HepG2 (cell line): ENCODE measurements at regions not wholly inside any gene's neighbourhood (a gene's known extent, or its start where the extent isn't known, plus 50 kb on each side); places are given as distances from the start of the nearest gene placed in this dataset.

Experiments
- ATAC-seq: fragments of 200-7000 bp; cut with Tn5 transposase; 3 replicates; pipeline ENCODE4 v1.9.1; 2020; ENCODE audit warnings: mild to moderate bottlenecking, moderate library complexity
- BruUV-seq: library from RNA; stranded (reverse); fragments of 400-500 nt; replicated peaks from 2 replicates; lab custom pipeline; 2021; lab: Mats Ljungman, UMichigan
- CTCF ChIA-PET: fragments of 300-600 bp; formaldehyde crosslinking; extraction: SDS; loops from one replicate; lab custom pipeline; 2021; ENCODE audit warnings: low total read pairs, inconsistent platforms, low intra/inter-chr PET ratio; lab: Yijun Ruan, JAX
- POLR2A ChIA-PET: fragments of 350-600 bp; sonication (Branson Sonifier 250); formaldehyde crosslinking; loops from one replicate; lab custom pipeline; 2020; ENCODE audit warnings: antibody characterized with exemption, inconsistent platforms; lab: Yijun Ruan, JAX
- DNase-seq: peaks from one replicate; pipeline ENCODE4 v3.0.0-alpha.2; 2015; ENCODE audit warnings: low spot score
- FAIRE-seq: peaks from 3 replicates; lab custom pipeline; 2011; peaks lifted over from hg19 to GRCh38; lab: Jason Lieb, UNC
- H2AFZ ChIP-seq: one replicate; pipeline ENCODE4 v1.6.1; 2011; ENCODE audit warnings: low read length, inconsistent platforms
- H3K27ac ChIP-seq: fragments of 300-600 bp; 3 replicates; pipeline ENCODE4 v1.8.0; 2011; ENCODE audit warnings: mixed run types, mild to moderate bottlenecking, mixed read lengths, low read length, inconsistent platforms; ENCODE audit not compliant: insufficient read depth; ENCODE audit errors: extremely low read length
- H3K27me3 ChIP-seq, 2 experiments: fragments of 200-600 bp in 1 of 2; 2 replicates in 1 of 2; 3 replicates in 1 of 2; pipeline versions ENCODE4 v1.6.0 to v1.8.0; 2011; ENCODE audit warnings: low read length in 2 of 2, mild to moderate bottlenecking in 2 of 2, moderate library complexity in 2 of 2, inconsistent platforms in 1 of 2; ENCODE audit not compliant: insufficient read depth in 2 of 2, control insufficient read depth in 1 of 2
- H3K36me3 ChIP-seq, 2 experiments: fragments of 200-600 bp in 1 of 2; replicated peaks in 1 of 2; 2 replicates in 1 of 2; 3 replicates in 1 of 2; pipeline versions ENCODE4 v1.5.1 to v1.8.0; 2011; ENCODE audit warnings: low read length in 2 of 2, inconsistent platforms in 1 of 2; ENCODE audit not compliant: insufficient read depth in 2 of 2, control insufficient read depth in 1 of 2
- H3K4me1 ChIP-seq: 2 replicates; pipeline ENCODE4 v1.5.1; 2012; ENCODE audit warnings: low read length, inconsistent platforms; ENCODE audit not compliant: insufficient read depth
- H3K4me2 ChIP-seq: 2 replicates; pipeline ENCODE4 v1.6.0; 2011; ENCODE audit warnings: low read depth, low read length, inconsistent platforms
- H3K4me3 ChIP-seq, 3 experiments: fragments of 200-600 bp in 1 of 3; sonication (generic), shearing (Covaris generic) in 1 of 3; replicated peaks in 1 of 3; 2 replicates each; pipeline ENCODE4 v1.5.1; 2011 to 2016; ENCODE audit warnings: low read length in 3 of 3, inconsistent platforms in 2 of 3, low read depth in 2 of 3, mild to moderate bottlenecking in 2 of 3, control low read depth in 1 of 3, mixed read lengths in 1 of 3; ENCODE audit not compliant: insufficient read depth in 1 of 3
- H3K79me2 ChIP-seq: one replicate; pipeline ENCODE4 v1.6.1; 2011; ENCODE audit warnings: low read length, inconsistent platforms; ENCODE audit not compliant: insufficient read depth
- H3K9ac ChIP-seq: 2 replicates; pipeline ENCODE4 v1.6.0; 2011; ENCODE audit warnings: mild to moderate bottlenecking, low read depth, low read length, inconsistent platforms; ENCODE audit not compliant: insufficient read depth
- H3K9me3 ChIP-seq: 2 replicates; pipeline ENCODE4 v1.5.1; 2012; ENCODE audit warnings: mild to moderate bottlenecking, low read length
- H4K20me1 ChIP-seq: 2 replicates; pipeline ENCODE4 v1.6.0; 2011; ENCODE audit warnings: inconsistent platforms, mild to moderate bottlenecking, low read length, moderate library complexity; ENCODE audit not compliant: insufficient read depth
- GMEB1 ChIP-seq: sonication (generic); formaldehyde crosslinking; IDR thresholded peaks from 2 replicates; pipeline ENCODE4 v1.5.1; 2020; ENCODE audit warnings: missing genetic modification reagents, mild to moderate bottlenecking, borderline replicate concordance
- HCFC1 ChIP-seq: fragments of 150-350 bp; IDR thresholded peaks from 2 replicates; pipeline ENCODE4 v1.6.1; 2014; ENCODE audit warnings: low read depth, low read length
- MEF2D ChIP-seq: sonication (generic); formaldehyde crosslinking; IDR thresholded peaks from 2 replicates; pipeline ENCODE4 v1.5.1; 2020; ENCODE audit warnings: mild to moderate bottlenecking, missing genetic modification reagents
- PHF21A ChIP-seq: sonication (generic); formaldehyde crosslinking; IDR thresholded peaks from 2 replicates; pipeline ENCODE4 v1.5.0; 2020; ENCODE audit warnings: mild to moderate bottlenecking, missing genetic modification reagents
- RBM39 ChIP-seq: fragments of 200-400 bp; formaldehyde crosslinking; IDR thresholded peaks from one replicate; pipeline ENCODE4 v1.6.1; 2018; ENCODE audit warnings: antibody characterized with exemption, mild to moderate bottlenecking, low read depth, low read length; ENCODE audit not compliant: poor library complexity, severe bottlenecking
- ZIK1 ChIP-seq: sonication (generic); formaldehyde crosslinking; IDR thresholded peaks from 2 replicates; pipeline ENCODE4 v1.5.0; 2020; ENCODE audit warnings: mild to moderate bottlenecking, low read depth, missing genetic modification reagents, borderline replicate concordance
- ZNF329 ChIP-seq: sonication (generic); formaldehyde crosslinking; IDR thresholded peaks from 2 replicates; pipeline ENCODE4 v1.9.0; 2021; ENCODE audit warnings: low read depth, mild to moderate bottlenecking, missing genetic modification reagents
- ZNF83 ChIP-seq: sonication (generic); formaldehyde crosslinking; IDR thresholded peaks from 2 replicates; pipeline ENCODE4 v1.4.0; 2020; ENCODE audit warnings: missing genetic modification reagents, mild to moderate bottlenecking, borderline replicate concordance
- WGBS: methylation state at CpG from one replicate; pipeline ENCODE4 v1.1.6; 2017; ENCODE audit warnings: low lambda C conversion rate; 5-methylcytosine and 5-hydroxymethylcytosine counted together
- in situ Hi-C: cut with HindIII; loops from 2 replicates; pipeline ENCODE4 v1.10.0; 2017; ENCODE audit warnings: low pct_unique_long_range_greater_than_20kb; ENCODE audit not compliant: extremely low pct_ligation_motif_present
- intact Hi-C: fragments of 100-400 bp; cut with micrococcal nuclease; formaldehyde crosslinking; loops from one replicate; pipeline ENCODE4 v1.10.0; 2022; ENCODE audit not compliant: unreplicated experiment
- TF ChIP-seq, protein P1 (sequence below): sonication (generic); formaldehyde crosslinking; IDR thresholded peaks from 2 replicates; pipeline ENCODE4 v1.5.1; 2020; ENCODE audit warnings: missing genetic modification reagents, mild to moderate bottlenecking, borderline replicate concordance
- TF ChIP-seq, protein P2 (sequence below): IDR thresholded peaks from 2 replicates; pipeline ENCODE4 v1.6.1; 2012; ENCODE audit warnings: low read depth, low read length, improper control_type of control experiment
- TF ChIP-seq, protein P3 (sequence below): sonication (generic); formaldehyde crosslinking; IDR thresholded peaks from 2 replicates; pipeline ENCODE4 v1.5.0; 2020; ENCODE audit warnings: mild to moderate bottlenecking, missing genetic modification reagents
- TF ChIP-seq, protein P4 (sequence below): IDR thresholded peaks from 2 replicates; pipeline ENCODE4 v1.6.1; 2016; ENCODE audit warnings: mild to moderate bottlenecking
- TF ChIP-seq, protein P5 (sequence below): sonication (generic); formaldehyde crosslinking; conservative IDR thresholded peaks from 2 replicates; pipeline ENCODE4 v1.4.0; 2020; ENCODE audit warnings: missing genetic modification reagents

- TF ChIP-seq, protein P1, sequence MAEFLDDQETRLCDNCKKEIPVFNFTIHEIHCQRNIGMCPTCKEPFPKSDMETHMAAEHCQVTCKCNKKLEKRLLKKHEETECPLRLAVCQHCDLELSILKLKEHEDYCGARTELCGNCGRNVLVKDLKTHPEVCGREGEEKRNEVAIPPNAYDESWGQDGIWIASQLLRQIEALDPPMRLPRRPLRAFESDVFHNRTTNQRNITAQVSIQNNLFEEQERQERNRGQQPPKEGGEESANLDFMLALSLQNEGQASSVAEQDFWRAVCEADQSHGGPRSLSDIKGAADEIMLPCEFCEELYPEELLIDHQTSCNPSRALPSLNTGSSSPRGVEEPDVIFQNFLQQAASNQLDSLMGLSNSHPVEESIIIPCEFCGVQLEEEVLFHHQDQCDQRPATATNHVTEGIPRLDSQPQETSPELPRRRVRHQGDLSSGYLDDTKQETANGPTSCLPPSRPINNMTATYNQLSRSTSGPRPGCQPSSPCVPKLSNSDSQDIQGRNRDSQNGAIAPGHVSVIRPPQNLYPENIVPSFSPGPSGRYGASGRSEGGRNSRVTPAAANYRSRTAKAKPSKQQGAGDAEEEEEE (CRISPR knock-in tag), result no peak
- TF ChIP-seq, protein P2, sequence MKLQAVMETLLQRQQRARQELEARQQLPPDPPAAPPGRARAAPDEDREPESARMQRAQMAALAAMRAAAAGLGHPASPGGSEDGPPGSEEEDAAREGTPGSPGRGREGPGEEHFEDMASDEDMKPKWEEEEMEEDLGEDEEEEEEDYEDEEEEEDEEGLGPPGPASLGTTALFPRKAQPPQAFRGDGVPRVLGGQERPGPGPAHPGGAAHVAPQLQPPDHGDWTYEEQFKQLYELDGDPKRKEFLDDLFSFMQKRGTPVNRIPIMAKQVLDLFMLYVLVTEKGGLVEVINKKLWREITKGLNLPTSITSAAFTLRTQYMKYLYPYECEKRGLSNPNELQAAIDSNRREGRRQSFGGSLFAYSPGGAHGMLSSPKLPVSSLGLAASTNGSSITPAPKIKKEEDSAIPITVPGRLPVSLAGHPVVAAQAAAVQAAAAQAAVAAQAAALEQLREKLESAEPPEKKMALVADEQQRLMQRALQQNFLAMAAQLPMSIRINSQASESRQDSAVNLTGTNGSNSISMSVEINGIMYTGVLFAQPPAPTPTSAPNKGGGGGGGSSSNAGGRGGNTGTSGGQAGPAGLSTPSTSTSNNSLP, result no peak
- TF ChIP-seq PHF21A (CRISPR knock-in tag), result no peak
Observed at GRCh38 chr12:20272801-20273200, 95.5 kb upstream of the PDE3A start (continued).

DNA sequence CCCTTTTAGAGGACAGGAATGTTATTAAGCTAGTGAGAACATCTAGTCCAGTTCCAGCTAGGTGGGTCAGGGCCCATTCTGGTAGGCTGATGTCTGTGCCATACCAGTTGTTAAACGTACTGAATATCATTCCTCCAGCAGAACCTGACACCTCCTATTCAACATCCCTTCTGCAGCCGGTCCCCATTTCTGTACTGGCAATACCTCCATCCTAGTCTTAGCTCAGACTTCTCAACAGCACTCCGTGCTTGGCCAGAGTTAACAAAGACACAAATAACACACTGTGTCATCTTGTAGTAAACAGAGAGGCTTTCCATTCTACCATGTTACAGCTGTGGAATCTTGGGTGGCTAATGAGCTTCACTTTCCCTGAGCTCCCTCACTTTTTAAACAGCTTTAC is 94.3 kb upstream of the PDE3A start:
- intact Hi-C loops, result no loop called here
- no peaks in the 10 kb centered on the region for H3K27me3 ChIP-seq
- ChIA-PET POLR2A (no interaction called here), CTCF (no interaction called here)
- no peaks in the 10 kb centered on the region for H3K36me3 ChIP-seq
- H3K27ac ChIP-seq, result no peak overlapping the region
- H3K9ac ChIP-seq, result no peak overlapping the region
- BruUV-seq, result no TSS peak
- DNase-seq, result no peak
- FAIRE-seq, result no peak
- ATAC-seq, result no peak
- no peaks in the 10 kb centered on the region for H4K20me1 ChIP-seq
- H3K4me1 ChIP-seq, result no peaks in the 10 kb centered on the region
- no peak overlapping the region for H2AFZ ChIP-seq
- H3K4me3 ChIP-seq, result no peak overlapping the region
- H3K79me2 ChIP-seq, result no peaks in the 10 kb centered on the region
- 0% methylated on average over 2 of the region's 3 CpGs for WGBS
- no peak overlapping the region for H3K4me2 ChIP-seq
- in situ Hi-C loops, result no loop called here
- peaks cover 9% of the 10 kb centered on the region; the same call in 1 of the 2 replicates for H3K9me3 ChIP-seq
- no peak for TF ChIP-seq RBM39
- TF ChIP-seq ZNF329 (CRISPR knock-in tag), result no peak
- TF ChIP-seq ZIK1 (CRISPR knock-in tag), result no peak
- TF ChIP-seq ZNF83 (CRISPR knock-in tag), result no peak
- TF ChIP-seq, protein P3, sequence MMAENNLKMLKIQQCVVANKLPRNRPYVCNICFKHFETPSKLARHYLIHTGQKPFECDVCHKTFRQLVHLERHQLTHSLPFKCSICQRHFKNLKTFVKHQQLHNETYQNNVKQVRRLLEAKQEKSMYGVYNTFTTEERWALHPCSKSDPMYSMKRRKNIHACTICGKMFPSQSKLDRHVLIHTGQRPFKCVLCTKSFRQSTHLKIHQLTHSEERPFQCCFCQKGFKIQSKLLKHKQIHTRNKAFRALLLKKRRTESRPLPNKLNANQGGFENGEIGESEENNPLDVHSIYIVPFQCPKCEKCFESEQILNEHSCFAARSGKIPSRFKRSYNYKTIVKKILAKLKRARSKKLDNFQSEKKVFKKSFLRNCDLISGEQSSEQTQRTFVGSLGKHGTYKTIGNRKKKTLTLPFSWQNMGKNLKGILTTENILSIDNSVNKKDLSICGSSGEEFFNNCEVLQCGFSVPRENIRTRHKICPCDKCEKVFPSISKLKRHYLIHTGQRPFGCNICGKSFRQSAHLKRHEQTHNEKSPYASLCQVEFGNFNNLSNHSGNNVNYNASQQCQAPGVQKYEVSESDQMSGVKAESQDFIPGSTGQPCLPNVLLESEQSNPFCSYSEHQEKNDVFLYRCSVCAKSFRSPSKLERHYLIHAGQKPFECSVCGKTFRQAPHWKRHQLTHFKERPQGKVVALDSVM (CRISPR knock-in tag), result no peak
- TF ChIP-seq, protein P4, sequence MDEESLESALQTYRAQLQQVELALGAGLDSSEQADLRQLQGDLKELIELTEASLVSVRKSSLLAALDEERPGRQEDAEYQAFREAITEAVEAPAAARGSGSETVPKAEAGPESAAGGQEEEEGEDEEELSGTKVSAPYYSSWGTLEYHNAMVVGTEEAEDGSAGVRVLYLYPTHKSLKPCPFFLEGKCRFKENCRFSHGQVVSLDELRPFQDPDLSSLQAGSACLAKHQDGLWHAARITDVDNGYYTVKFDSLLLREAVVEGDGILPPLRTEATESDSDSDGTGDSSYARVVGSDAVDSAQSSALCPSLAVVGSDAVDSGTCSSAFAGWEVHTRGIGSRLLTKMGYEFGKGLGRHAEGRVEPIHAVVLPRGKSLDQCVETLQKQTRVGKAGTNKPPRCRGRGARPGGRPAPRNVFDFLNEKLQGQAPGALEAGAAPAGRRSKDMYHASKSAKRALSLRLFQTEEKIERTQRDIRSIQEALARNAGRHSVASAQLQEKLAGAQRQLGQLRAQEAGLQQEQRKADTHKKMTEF (CRISPR knock-in tag), result no peak
- no peak for TF ChIP-seq MEF2D
- TF ChIP-seq HCFC1, result no peak
- TF ChIP-seq GMEB1 (CRISPR knock-in tag), result no peak
- TF ChIP-seq, protein P5, sequence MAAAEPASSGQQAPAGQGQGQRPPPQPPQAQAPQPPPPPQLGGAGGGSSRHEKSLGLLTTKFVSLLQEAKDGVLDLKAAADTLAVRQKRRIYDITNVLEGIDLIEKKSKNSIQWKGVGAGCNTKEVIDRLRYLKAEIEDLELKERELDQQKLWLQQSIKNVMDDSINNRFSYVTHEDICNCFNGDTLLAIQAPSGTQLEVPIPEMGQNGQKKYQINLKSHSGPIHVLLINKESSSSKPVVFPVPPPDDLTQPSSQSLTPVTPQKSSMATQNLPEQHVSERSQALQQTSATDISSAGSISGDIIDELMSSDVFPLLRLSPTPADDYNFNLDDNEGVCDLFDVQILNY (CRISPR knock-in tag), result no peak
